Fibroblast of lung (primary cell): ENCODE measurements at regions not wholly inside any gene's neighbourhood (a gene's known extent, or its start where the extent isn't known, plus 50 kb on each side); places are given as distances from the start of the nearest gene placed in this dataset.

Experiments used
- CTCF ChIP-seq, 2 donors: IDR thresholded peaks in 1 of 2; conservative IDR thresholded peaks in 1 of 2; 1 replicate in 1 of 2; 2 replicates in 1 of 2; pipeline ENCODE4 v1.5.1; 2011 to 2012; ENCODE audit warnings: low read length in 2 of 2, control low read depth in 1 of 2, inconsistent platforms in 1 of 2, low read depth in 1 of 2, mild to moderate bottlenecking in 1 of 2
- EZH2 ChIP-seq: IDR thresholded peaks from 2 replicates; pipeline ENCODE4 v1.5.1; 2012; ENCODE audit warnings: low read length, control low read depth, mild to moderate bottlenecking; ENCODE audit errors: missing control alignments

GRCh38 chr16:51579652-51580360 lies 428.7 kb upstream of the SALL1 start:
- TF ChIP-seq CTCF (conservative IDR thresholded peaks at IDR 0.05 in 1 of 2, IDR thresholded peaks at IDR 0.05 in 1 of 2; ENCODE audit: low read depth in 1 of 2, low read length in 2 of 2): no peak
- no peak for TF ChIP-seq EZH2
